Body of pancreas (tissue), 4 donors: ENCODE measurements at regions not wholly inside any gene's neighbourhood (a gene's known extent, or its start where the extent isn't known, plus 50 kb on each side); places are given as distances from the start of the nearest gene placed in this dataset.

Source experiments
- CTCF ChIP-seq, 7 experiments: fragments of 450-650 bp in 4 of 7; fragments of 200-600 bp in 3 of 7; sonication (generic) in 3 of 7; IDR thresholded peaks; one replicate each; pipeline ENCODE4 v1.5.1; 2016 to 2019; ENCODE audit warnings: antibody characterized with exemption in 7 of 7
- POLR2A ChIP-seq, 3 donors: fragments of 450-650 bp; IDR thresholded peaks; one replicate each; pipeline ENCODE4 v1.6.1; 2016; ENCODE audit warnings: antibody characterized with exemption in 3 of 3, mild to moderate bottlenecking in 2 of 3

GRCh38 chr9:7507026-7507425, 292.6 kb downstream of the DMAC1 start:
- TF ChIP-seq CTCF (IDR thresholded peaks at IDR 0.05) = no peak
- TF ChIP-seq POLR2A (IDR thresholded peaks at IDR 0.05) = no peak
